ENCODE measurements at regions not wholly inside any gene's neighbourhood (a gene's known extent, or its start where the extent isn't known, plus 50 kb on each side); places are given as distances from the start of the nearest gene placed in this dataset.

DNA sequence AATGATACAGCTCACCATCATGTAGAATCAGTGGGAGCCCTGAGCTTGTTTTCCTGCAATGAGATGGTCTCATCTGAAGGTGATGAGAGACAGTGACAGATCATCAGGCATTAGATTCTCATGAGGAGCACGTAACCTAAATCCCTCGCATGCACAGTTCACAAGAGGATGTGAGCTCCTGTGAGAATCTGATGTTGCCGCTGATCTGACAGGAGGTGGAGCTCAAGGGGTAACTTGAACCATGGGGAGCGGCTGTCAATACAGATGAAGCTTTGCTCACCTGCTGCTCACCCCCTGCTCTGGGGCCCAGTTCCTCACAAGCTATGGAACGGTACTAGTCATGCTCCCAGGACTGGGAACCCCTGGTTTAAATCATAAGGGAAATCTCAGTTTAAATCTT lies 89.2 kb downstream of the THBS2 start (continued):
- no peak for TF ChIP-seq GABPA (IDR thresholded peaks at IDR 0.05 in 1 of 2, conservative IDR thresholded peaks at IDR 0.05 in 1 of 2)

- peak; percentile 24 for DNase-seq (ENCODE audit: low spot score)
These were observed 90.2 kb downstream of the THBS2 start for GRCh38 chr6:169163411-169163901.

More at GRCh38 chr6:169163411-169163901, 90.2 kb downstream of the THBS2 start:
- H3K27me3 ChIP-seq (ENCODE audit: control insufficient read depth in 4 of 4, insufficient read depth in 4 of 4, low read length in 3 of 4): no peaks in the 10 kb centered on the region
- no peaks in the 10 kb centered on the region for H3K9me3 ChIP-seq (ENCODE audit: control insufficient read depth in 4 of 4, low read length in 3 of 4)
- 91% methylated on average over 4 of the region's 4 CpGs for WGBS
- H3K9ac ChIP-seq (ENCODE audit: low read depth in 1 of 2, low read length in 2 of 2): no peak overlapping the region
- no peak overlapping the region for H3K27ac ChIP-seq (ENCODE audit: low read depth in 1 of 2, low read length in 2 of 2)
- H3K4me3 ChIP-seq (ENCODE audit: low read depth in 1 of 3, low read length in 3 of 3): no peak overlapping the region
- no peak for TF ChIP-seq NR2F2 (IDR thresholded peaks at IDR 0.05)
- no peak for TF ChIP-seq YY1 (IDR thresholded peaks at IDR 0.05)
- no peak for TF ChIP-seq JUND (IDR thresholded peaks at IDR 0.05)
- no peak for TF ChIP-seq HNF4G (IDR thresholded peaks at IDR 0.05)
- TF ChIP-seq EGR1 (IDR thresholded peaks at IDR 0.05; ENCODE audit: low read depth in 2 of 2): no peak
- no peak for TF ChIP-seq MAX (IDR thresholded peaks at IDR 0.05)
- TF ChIP-seq, protein P1, sequence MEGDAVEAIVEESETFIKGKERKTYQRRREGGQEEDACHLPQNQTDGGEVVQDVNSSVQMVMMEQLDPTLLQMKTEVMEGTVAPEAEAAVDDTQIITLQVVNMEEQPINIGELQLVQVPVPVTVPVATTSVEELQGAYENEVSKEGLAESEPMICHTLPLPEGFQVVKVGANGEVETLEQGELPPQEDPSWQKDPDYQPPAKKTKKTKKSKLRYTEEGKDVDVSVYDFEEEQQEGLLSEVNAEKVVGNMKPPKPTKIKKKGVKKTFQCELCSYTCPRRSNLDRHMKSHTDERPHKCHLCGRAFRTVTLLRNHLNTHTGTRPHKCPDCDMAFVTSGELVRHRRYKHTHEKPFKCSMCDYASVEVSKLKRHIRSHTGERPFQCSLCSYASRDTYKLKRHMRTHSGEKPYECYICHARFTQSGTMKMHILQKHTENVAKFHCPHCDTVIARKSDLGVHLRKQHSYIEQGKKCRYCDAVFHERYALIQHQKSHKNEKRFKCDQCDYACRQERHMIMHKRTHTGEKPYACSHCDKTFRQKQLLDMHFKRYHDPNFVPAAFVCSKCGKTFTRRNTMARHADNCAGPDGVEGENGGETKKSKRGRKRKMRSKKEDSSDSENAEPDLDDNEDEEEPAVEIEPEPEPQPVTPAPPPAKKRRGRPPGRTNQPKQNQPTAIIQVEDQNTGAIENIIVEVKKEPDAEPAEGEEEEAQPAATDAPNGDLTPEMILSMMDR (IDR thresholded peaks at IDR 0.05; ENCODE audit: low read depth, low read length, missing input control): no peak
- TF ChIP-seq SP1 (IDR thresholded peaks at IDR 0.05): no peak
- TF ChIP-seq REST (IDR thresholded peaks at IDR 0.05): no peak
- TF ChIP-seq ZBTB33 (IDR thresholded peaks at IDR 0.05): no peak
- no peak for TF ChIP-seq HNF4A (conservative IDR thresholded peaks at IDR 0.05)
- TF ChIP-seq RAD21 (IDR thresholded peaks at IDR 0.05): no peak
- no peak for TF ChIP-seq FOXA2 (IDR thresholded peaks at IDR 0.05)
- no peak for TF ChIP-seq RXRA (IDR thresholded peaks at IDR 0.05)
- no peak for TF ChIP-seq ATF3 (IDR thresholded peaks at IDR 0.05)
- no peaks in the 10 kb centered on the region for H3K4me1 ChIP-seq (ENCODE audit: control insufficient read depth in 4 of 4, insufficient read depth in 4 of 4, low read length in 3 of 4)
- no peaks in the 10 kb centered on the region for H3K36me3 ChIP-seq (ENCODE audit: control insufficient read depth in 4 of 4, insufficient read depth in 3 of 4, low read depth in 1 of 4, low read length in 3 of 4)

Measured in liver (tissue), 8 donors.